Endothelial cell of umbilical vein (primary cell): ENCODE measurements at regions not wholly inside any gene's neighbourhood (a gene's known extent, or its start where the extent isn't known, plus 50 kb on each side); places are given as distances from the start of the nearest gene placed in this dataset.

Experiments used
- CTCF ChIP-seq, 2 donors: IDR thresholded peaks; 1 replicate in 1 of 2; 2 replicates in 1 of 2; pipeline ENCODE4 v1.5.1; 2011; ENCODE audit warnings: low read length in 2 of 2, mild to moderate bottlenecking in 2 of 2, moderate library complexity in 2 of 2, control low read depth in 1 of 2, inconsistent platforms in 1 of 2, low read depth in 1 of 2; ENCODE audit not compliant: insufficient read depth in 1 of 2; ENCODE audit errors: extremely low read depth in 1 of 2
- GATA2 ChIP-seq: IDR thresholded peaks from 2 replicates; pipeline ENCODE4 v1.7.0; 2011; ENCODE audit warnings: low read depth, mild to moderate bottlenecking, moderate library complexity, mixed read lengths, low read length; ENCODE audit not compliant: insufficient read length, insufficient read depth
- MYC ChIP-seq: IDR thresholded peaks from one replicate; pipeline ENCODE4 v1.6.1; 2011; ENCODE audit warnings: mild to moderate bottlenecking, low read depth, low read length
- POLR2A ChIP-seq: IDR thresholded peaks from 2 replicates; pipeline ENCODE4 v1.6.1; 2012; ENCODE audit warnings: low read depth, mild to moderate bottlenecking, control low read depth, low read length
- POLR2AphosphoS5 ChIP-seq: IDR thresholded peaks from 2 replicates; pipeline ENCODE4 v1.6.1; 2012; ENCODE audit warnings: low read depth, mild to moderate bottlenecking, control low read depth, low read length, moderate library complexity; ENCODE audit not compliant: insufficient read depth

GRCh38 chr6:49327571-49327970 lies 135.5 kb downstream of the MMUT start:
- TF ChIP-seq POLR2AphosphoS5 = no peak
- TF ChIP-seq POLR2A = no peak
- no peak for TF ChIP-seq CTCF (IDR thresholded peaks at IDR 0.05; ENCODE audit: extremely low read depth in 1 of 2, insufficient read depth in 1 of 2, low read depth in 1 of 2, low read length in 2 of 2)
- no peak for TF ChIP-seq GATA2
- TF ChIP-seq MYC = no peak
